Sciatic nerve (tissue), 2 donors: ENCODE measurements at regions not wholly inside any gene's neighbourhood (a gene's known extent, or its start where the extent isn't known, plus 50 kb on each side); places are given as distances from the start of the nearest gene placed in this dataset.

ENCODE experiments used
- ATAC-seq: fragments of 200-7000 bp; cut with Tn5 transposase; one replicate; pipeline ENCODE4 v1.9.1; 2020; ENCODE audit warnings: mild to moderate bottlenecking, moderate library complexity
- DNase-seq: peaks from one replicate; pipeline ENCODE4 v3.0.0-alpha.2; 2020; ENCODE audit warnings: low spot score
- intact Hi-C: fragments of 100-400 bp; cut with DNase I; formaldehyde crosslinking; loops from one replicate; pipeline ENCODE4 v1.14.2; 2022
- donor health status: DM: no; HTN: no; CAD: no.
- donor health status: DM: no; HTN: no; CAD: no.

DNA sequence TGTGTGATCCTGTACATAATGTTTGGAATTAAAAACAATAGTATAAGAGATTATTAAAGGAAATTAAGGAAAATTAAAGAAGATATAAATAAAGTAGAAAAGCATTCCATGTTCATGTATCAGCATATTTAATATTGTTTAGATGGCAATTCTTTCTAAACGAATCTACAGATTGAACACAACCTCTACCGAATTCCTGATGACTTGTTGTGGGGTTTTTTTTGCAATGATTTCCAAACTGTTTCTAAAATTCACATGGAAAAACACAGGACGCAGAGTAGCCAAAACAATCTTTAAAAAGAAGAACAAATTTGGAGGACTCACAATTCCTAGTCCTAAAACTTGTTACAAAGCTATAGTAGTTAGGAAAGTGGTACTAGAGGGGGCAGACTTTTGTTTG is 573.4 kb upstream of the IGFBP3 start:
- ATAC-seq (no peak), DNase-seq (no peak)
- intact Hi-C loops, result no loop called here

DNA sequence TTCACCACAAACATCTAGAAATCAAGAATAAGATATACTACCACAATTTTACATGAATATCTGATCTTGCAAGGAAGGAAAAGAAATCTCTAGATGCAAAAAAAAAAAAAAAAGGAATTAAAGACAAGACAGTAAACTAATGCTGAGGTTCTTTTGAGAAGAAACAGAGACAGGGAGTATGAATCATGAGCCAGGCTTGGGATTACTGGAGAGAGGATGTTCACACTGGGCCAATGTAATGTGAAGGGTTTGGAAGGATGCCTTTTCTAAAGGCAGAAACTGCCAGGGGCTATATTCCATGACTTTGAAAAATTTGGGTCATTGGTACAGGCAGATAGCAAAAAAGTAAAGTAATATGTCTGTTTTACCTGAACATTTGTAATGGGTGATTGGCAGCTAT is 573.0 kb upstream of the IGFBP3 start:
- no peak for ATAC-seq
- no peak for DNase-seq
- intact Hi-C loops, result no loop called here

- DNase-seq (no peak), ATAC-seq (no peak)
- intact Hi-C loops, result no loop called here
Observed at GRCh38 chr7:46493196-46493595, 572.1 kb upstream of the IGFBP3 start.

GRCh38 chr7:46492466-46492865 is 571.4 kb upstream of the IGFBP3 start:
- ATAC-seq (no peak), DNase-seq (no peak)
- intact Hi-C loops, result no loop called here

- ATAC-seq, result no peak
- intact Hi-C loops, result no loop called here
- DNase-seq, result no peak
Observed at GRCh38 chr7:46490406-46490805, 569.3 kb upstream of the IGFBP3 start.

DNA sequence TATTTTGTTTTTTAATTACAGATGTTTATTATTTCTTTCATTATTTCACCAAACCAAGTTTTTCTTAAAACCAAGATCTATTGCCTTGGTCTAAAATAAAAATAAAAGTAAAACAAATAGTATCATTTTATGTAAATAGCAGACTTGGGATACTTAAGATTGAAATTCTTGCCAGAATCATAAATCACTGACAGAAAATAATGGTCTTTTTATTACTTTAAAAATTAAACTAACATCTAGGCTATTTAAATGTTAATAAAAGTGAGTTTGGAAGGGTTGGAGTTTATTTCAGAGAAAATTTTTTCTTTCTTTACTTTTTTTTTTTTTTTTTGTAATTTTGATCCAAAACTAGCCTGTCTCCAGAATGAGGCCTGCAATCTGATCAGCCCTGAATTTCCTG is 568.0 kb upstream of the IGFBP3 start:
- intact Hi-C loops, result no loop called here
- ATAC-seq (no peak), DNase-seq (no peak)

DNA sequence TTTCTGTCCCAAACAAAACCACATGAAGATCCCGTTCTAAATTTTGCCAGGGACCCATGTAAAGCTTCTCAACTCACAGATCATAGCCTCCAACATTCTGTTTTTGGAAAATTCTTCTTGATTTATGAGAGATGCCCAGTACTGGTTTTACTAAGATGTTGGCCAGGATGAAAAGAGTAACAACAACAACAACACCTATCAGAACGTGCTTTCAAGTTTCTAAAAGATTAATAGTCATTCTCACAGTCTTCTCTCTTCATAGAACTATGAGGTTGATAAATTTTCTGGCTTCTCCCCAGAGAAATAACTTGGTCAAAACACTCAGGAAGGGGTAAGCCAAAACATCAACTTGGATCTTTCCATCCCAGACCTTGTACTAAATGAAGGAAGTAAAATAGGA is 567.5 kb upstream of the IGFBP3 start:
- intact Hi-C loops, result no loop called here
- DNase-seq, result no peak

DNA sequence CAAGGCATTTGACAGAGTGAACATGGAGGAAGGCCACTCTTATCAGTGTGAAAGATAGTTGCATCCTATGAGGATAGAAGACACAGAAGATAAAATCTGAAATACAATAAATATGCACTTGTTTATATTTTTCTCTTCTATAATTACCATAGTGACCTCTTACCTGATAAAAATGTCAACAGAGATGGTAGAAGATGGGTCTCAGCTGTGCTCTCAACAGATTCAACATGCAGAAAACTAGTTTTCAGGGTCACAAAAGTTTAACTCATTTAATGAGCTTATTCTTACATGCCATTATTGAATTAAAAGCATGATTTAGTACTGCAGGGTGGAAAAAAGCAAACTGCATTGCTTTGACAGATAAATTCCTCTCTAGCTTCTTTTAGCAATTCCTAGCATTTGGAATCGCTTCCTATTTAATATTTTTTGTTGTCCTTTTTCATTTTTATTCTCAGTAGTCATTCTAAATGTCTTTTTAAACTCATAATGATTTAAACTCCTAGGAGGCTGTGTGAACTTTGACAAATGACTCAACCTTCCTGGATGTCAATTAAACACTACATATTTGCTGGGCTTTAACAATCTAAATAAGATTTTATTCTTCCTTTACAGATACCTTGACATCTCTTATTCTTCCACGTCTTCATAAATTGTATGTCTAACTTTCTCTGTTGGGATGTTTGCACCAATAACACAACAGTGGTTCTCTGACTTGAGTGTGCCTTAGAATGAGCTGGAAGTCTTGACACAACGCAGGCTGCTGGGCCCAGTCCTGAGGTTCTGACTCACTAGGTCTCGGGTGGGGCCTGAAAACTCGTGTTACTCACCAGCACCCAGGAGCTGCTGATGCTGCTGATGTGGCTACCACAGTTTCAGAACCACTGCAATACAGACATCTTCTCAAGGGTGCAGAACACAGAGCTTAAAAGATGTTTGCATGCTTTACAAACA is 565.5 kb upstream of the IGFBP3 start:
- ATAC-seq (peak; percentile 88), DNase-seq (peak; percentile 63)
- intact Hi-C loops, result no loop called here

More for the DNA sequence above, 567.5 kb upstream of the IGFBP3 start:
- ATAC-seq, result no peak

DNA sequence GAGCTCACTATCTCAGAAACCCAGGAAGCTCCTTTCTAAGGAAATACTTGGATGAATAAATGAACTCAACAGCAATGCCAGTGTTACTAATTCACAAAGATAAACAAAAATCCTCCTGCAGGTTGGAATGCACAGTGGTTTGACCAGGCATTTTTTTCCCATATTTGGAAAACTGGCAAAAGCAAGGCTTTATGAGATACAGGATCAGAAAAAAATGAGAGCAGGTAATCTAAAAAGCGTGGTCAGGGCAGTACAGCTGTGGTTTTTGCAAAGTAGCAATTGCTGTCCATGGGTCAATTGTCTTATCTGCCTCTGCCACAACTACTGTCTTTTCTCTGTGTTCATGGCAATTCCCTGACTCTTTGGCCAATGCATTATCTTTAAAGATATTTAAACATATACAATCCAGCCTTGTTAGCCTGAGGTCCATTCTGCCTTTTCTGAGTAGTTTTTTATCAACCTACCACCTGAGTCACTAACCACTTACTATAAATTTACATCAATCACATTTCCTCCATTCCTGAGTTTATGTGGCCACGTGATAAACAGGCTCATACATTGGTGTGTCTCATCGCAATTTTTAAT is 564.5 kb upstream of the IGFBP3 start:
- intact Hi-C loops, result no loop called here
- no peak for DNase-seq
- no peak for ATAC-seq

DNA sequence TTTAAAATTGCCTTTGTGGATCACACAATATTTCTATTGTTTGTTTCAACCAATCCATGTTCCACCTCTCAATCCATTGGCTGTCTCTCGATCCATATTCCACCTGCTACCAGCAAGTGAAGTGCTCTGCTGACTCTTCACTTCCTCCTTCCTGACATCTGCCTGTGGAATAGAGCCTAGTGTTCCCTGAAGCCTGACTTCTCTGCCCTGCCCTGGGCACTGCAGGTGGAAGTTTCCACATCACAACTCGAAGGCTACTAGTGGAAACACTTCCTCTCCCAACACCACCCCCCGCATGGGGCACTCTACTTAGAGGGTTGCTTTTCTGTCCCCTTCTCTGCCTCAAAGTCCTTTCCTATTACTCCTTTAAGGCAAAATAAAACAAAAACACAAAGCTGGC is 563.8 kb upstream of the IGFBP3 start:
- intact Hi-C loops, result no loop called here
- no peak for DNase-seq
- ATAC-seq, result no peak

GRCh38 chr7:46480619-46481018 is 559.5 kb upstream of the IGFBP3 start:
- intact Hi-C loops, result no loop called here
- DNase-seq (no peak), ATAC-seq (no peak)

DNA sequence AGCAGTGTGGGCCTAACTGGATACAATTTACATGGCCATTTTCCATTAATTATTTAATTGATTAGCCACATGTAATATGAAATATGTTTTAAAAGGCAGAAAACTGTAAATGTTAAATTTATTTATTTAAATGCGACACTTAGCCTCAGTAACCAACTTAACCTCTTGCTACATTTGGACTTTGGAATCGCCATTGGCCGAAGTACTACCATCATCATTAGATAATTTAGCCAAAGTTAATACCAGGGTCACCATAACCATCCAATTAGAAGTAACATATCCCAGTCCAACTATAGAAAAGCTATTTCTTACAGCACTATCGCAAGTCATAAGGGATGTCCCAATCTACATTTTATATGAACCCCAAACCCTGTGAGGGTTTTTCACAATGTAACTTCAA is 558.6 kb upstream of the IGFBP3 start:
- intact Hi-C loops, result loop anchor here (5.0 kb wide), 1 partner anchor 1368 kb away; no protein-coding TSS in a partner anchor
- DNase-seq (no peak), ATAC-seq (no peak)

- intact Hi-C loops, result loop anchor here (5.0 kb wide), 1 partner anchor 1369 kb away; no protein-coding TSS in a partner anchor
- ATAC-seq (no peak), DNase-seq (no peak)
Observed at GRCh38 chr7:46478046-46478445, 557.0 kb upstream of the IGFBP3 start.

- intact Hi-C loops, result no loop called here
- DNase-seq (no peak), ATAC-seq (no peak)
Observed at GRCh38 chr7:46468753-46469356, 547.8 kb upstream of the IGFBP3 start.

- DNase-seq (no peak), ATAC-seq (no peak)
- intact Hi-C loops, result no loop called here
Observed at GRCh38 chr7:46463170-46463569, 542.1 kb upstream of the IGFBP3 start.

- DNase-seq (no peak), ATAC-seq (no peak)
- intact Hi-C loops, result no loop called here
Observed at GRCh38 chr7:46461334-46461777, 540.3 kb upstream of the IGFBP3 start.

DNA sequence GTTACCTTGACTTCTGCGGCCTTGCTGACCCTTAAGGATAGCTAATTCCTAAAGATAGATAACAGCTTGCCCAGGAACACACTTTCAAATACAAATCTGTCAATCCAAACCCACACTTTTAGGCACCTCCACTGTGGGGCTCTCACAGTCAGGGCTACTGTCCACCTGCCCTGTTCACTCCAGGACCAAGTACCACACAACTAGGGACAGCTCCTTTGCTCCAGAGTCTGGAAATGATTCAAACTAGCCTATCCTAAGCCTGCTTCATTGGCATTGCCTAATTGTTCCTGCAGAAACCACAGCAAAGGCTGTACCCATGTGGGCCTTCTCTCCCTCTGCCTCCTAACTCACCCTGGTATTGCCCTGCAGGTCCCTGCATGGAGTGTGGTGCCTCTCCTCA is 538.9 kb upstream of the IGFBP3 start:
- intact Hi-C loops, result no loop called here
- ATAC-seq, result no peak
- no peak for DNase-seq

- ATAC-seq, result no peak
- intact Hi-C loops, result no loop called here
- DNase-seq, result no peak
Observed at GRCh38 chr7:46454816-46455215, 533.7 kb upstream of the IGFBP3 start.

GRCh38 chr7:46452561-46453135 is 531.6 kb upstream of the IGFBP3 start:
- no peak for ATAC-seq
- DNase-seq, result no peak
- intact Hi-C loops, result no loop called here

DNA sequence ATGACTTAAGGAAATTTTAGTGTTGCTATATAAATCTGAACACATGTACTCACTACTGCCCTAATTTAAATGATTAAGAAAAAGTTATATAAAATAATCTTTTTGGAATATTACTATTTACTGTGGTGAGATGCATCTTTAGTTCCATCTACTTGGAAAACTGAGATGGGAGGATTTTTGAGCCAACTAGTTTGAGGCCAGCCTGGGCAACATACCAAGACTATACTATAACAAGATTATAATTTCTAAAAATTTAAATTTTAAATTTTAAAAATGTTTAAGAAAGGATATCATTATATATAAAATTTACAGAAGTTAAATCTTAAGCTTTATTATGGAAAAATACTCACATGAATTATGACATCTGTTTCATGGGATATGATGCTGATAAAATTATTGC is 530.8 kb upstream of the IGFBP3 start:
- ATAC-seq (no peak), DNase-seq (no peak)
- intact Hi-C loops, result no loop called here
